ENCODE measurements at regions not wholly inside any gene's neighbourhood (a gene's known extent, or its start where the extent isn't known, plus 50 kb on each side); places are given as distances from the start of the nearest gene placed in this dataset.

DNA sequence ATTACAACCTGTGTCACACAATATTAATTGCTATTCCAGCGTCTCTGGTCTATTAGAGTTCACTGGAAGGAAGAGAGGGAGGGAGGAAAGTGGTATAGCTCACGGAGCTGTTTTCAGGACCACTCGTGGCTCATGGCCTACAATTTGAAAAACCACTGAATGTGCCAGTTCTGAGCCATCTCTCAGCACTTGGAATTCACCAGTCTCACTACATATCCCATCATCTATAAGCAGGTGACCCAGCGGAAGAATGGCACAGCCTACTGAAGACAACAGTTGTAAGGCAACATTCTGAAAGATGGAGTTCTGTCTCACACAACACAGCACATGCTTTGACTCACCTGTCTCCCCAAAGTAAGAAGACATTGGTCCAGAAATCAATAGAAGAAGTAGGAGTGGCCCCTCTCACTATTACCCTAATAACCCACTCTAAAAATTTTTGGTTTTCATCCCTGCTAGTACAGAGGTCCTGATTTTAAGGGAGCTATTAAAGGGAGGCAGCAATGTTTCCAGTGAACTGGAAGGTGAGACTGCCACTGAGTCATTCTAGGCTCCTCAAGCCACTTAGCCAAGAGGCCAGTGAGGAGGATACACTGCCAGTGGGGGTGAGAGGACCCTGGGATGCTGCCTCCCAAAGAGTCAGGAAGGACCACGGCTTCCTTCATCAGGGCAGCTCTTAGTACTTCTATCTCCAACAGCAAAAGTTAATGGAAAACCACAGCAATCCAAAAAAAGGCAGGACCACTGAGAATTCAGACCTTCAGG is 50.0 kb upstream of the DOCK9 start:
- H3K4me2 ChIP-seq (ENCODE audit: extremely low read depth, insufficient read depth, low read length), result no peak overlapping the region
- H3K9me3 ChIP-seq (ENCODE audit: control insufficient read depth, insufficient read depth, low read depth, low read length), result no peaks in the 10 kb centered on the region
- H2AFZ ChIP-seq (ENCODE audit: low read length), result no peak overlapping the region
- no peak overlapping the region for H3K27ac ChIP-seq (ENCODE audit: insufficient read depth, low read length)
- no peak overlapping the region for H3K9ac ChIP-seq (ENCODE audit: insufficient read depth, low read length)
- H3K27me3 ChIP-seq (ENCODE audit: control insufficient read depth, insufficient read depth, low read length), result no peaks in the 10 kb centered on the region
- H4K20me1 ChIP-seq (ENCODE audit: control insufficient read depth, extremely low read depth, insufficient read depth, low read length), result no peaks in the 10 kb centered on the region
- H3K4me1 ChIP-seq (ENCODE audit: control insufficient read depth, extremely low read depth, insufficient read depth, low read length), result no peaks in the 10 kb centered on the region
- no peak for DNase-seq (ENCODE audit: low read depth in 2 of 2)
- H3K36me3 ChIP-seq (ENCODE audit: control insufficient read depth, insufficient read depth, low read length), result no peaks in the 10 kb centered on the region
- H3K4me3 ChIP-seq (replicated peaks in 1 of 4; ENCODE audit: control extremely low read depth in 1 of 4, insufficient read depth in 1 of 4, low read depth in 3 of 4, low read length in 4 of 4), result no peak overlapping the region
- TF ChIP-seq, protein P1, sequence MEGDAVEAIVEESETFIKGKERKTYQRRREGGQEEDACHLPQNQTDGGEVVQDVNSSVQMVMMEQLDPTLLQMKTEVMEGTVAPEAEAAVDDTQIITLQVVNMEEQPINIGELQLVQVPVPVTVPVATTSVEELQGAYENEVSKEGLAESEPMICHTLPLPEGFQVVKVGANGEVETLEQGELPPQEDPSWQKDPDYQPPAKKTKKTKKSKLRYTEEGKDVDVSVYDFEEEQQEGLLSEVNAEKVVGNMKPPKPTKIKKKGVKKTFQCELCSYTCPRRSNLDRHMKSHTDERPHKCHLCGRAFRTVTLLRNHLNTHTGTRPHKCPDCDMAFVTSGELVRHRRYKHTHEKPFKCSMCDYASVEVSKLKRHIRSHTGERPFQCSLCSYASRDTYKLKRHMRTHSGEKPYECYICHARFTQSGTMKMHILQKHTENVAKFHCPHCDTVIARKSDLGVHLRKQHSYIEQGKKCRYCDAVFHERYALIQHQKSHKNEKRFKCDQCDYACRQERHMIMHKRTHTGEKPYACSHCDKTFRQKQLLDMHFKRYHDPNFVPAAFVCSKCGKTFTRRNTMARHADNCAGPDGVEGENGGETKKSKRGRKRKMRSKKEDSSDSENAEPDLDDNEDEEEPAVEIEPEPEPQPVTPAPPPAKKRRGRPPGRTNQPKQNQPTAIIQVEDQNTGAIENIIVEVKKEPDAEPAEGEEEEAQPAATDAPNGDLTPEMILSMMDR (conservative IDR thresholded peaks at IDR 0.05 in 1 of 2, IDR thresholded peaks at IDR 0.05 in 1 of 2; ENCODE audit: low read depth in 1 of 2, low read length in 2 of 2), result no peak
- TF ChIP-seq EZH2 (IDR thresholded peaks at IDR 0.05; ENCODE audit: low read length, missing control alignments), result no peak
- no peaks in the 10 kb centered on the region for H3K79me2 ChIP-seq (ENCODE audit: control insufficient read depth, insufficient read depth, low read length)

DNA sequence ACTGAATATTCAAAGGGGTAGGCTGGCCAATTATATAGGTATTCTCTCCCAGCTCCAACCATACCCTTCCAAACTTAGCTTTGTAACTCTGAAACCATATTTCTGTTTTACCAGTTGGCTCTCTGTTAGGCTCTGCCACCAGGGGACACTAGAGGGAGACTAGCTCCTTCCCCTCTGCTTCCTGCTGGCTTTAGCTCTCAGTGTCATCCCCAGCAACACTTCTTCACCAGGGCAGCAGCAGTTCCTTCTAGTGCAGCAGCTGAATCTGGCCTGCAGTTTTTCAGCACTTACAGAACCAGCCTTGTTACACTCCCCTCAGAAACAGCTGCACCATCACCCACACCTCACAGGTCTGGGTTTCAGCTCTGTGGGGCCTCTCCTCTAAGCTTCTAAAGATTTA is 51.0 kb upstream of the DOCK9 start:
- Histone ChIP-seq H3K36me3 (ENCODE audit: control insufficient read depth, insufficient read depth, low read length) (no peaks in the 10 kb centered on the region), H3K4me2 (ENCODE audit: extremely low read depth, insufficient read depth, low read length) (no peak overlapping the region), H3K79me2 (ENCODE audit: control insufficient read depth, insufficient read depth, low read length) (no peaks in the 10 kb centered on the region), H3K27ac (ENCODE audit: insufficient read depth, low read length) (no peak overlapping the region), H4K20me1 (ENCODE audit: control insufficient read depth, extremely low read depth, insufficient read depth, low read length) (no peaks in the 10 kb centered on the region), H3K4me3 (replicated peaks in 1 of 4; ENCODE audit: control extremely low read depth in 1 of 4, insufficient read depth in 1 of 4, low read depth in 3 of 4, low read length in 4 of 4) (no peak overlapping the region), H3K9ac (ENCODE audit: insufficient read depth, low read length) (no peak overlapping the region), H3K27me3 (ENCODE audit: control insufficient read depth, insufficient read depth, low read length) (no peaks in the 10 kb centered on the region), H3K9me3 (ENCODE audit: control insufficient read depth, insufficient read depth, low read depth, low read length) (no peaks in the 10 kb centered on the region), H2AFZ (ENCODE audit: low read length) (no peak overlapping the region), H3K4me1 (ENCODE audit: control insufficient read depth, extremely low read depth, insufficient read depth, low read length) (no peaks in the 10 kb centered on the region)
- DNase-seq (ENCODE audit: low read depth in 2 of 2), result no peak
- TF ChIP-seq, protein P1 (conservative IDR thresholded peaks at IDR 0.05 in 1 of 2, IDR thresholded peaks at IDR 0.05 in 1 of 2; ENCODE audit: low read depth in 1 of 2, low read length in 2 of 2), result no peak
- no peak for TF ChIP-seq EZH2 (IDR thresholded peaks at IDR 0.05; ENCODE audit: low read length, missing control alignments)

DNA sequence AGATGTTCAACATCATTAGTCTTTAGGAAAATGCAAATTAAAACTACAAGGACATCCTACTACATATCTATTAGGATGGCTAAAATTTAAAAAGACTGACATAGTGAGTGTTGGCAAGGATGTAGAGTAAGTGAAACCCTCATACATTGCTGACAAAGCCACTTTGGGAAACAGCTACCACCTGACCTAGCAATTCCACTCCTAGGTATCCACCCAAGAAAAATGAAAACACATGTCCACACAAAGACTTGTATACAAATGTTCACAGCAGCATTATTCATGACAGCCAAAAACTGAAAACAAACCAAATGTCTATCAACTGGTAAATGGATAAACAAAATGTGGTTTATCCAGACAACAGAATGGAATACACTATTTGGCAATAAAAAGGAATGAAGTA is 51.7 kb upstream of the DOCK9 start:
- no peaks in the 10 kb centered on the region for H3K79me2 ChIP-seq (ENCODE audit: control insufficient read depth, insufficient read depth, low read length)
- no peaks in the 10 kb centered on the region for H3K9me3 ChIP-seq (ENCODE audit: control insufficient read depth, insufficient read depth, low read depth, low read length)
- H3K36me3 ChIP-seq (ENCODE audit: control insufficient read depth, insufficient read depth, low read length), result no peaks in the 10 kb centered on the region
- DNase-seq (ENCODE audit: low read depth in 2 of 2), result no peak
- H3K4me1 ChIP-seq (ENCODE audit: control insufficient read depth, extremely low read depth, insufficient read depth, low read length), result no peaks in the 10 kb centered on the region
- no peak overlapping the region for H3K4me3 ChIP-seq (replicated peaks in 1 of 4; ENCODE audit: control extremely low read depth in 1 of 4, insufficient read depth in 1 of 4, low read depth in 3 of 4, low read length in 4 of 4)
- H3K9ac ChIP-seq (ENCODE audit: insufficient read depth, low read length), result no peak overlapping the region
- H4K20me1 ChIP-seq (ENCODE audit: control insufficient read depth, extremely low read depth, insufficient read depth, low read length), result no peaks in the 10 kb centered on the region
- H3K4me2 ChIP-seq (ENCODE audit: extremely low read depth, insufficient read depth, low read length), result no peak overlapping the region
- no peak overlapping the region for H2AFZ ChIP-seq (ENCODE audit: low read length)
- no peak for TF ChIP-seq EZH2 (IDR thresholded peaks at IDR 0.05; ENCODE audit: low read length, missing control alignments)
- TF ChIP-seq, protein P1 (conservative IDR thresholded peaks at IDR 0.05 in 1 of 2, IDR thresholded peaks at IDR 0.05 in 1 of 2; ENCODE audit: low read depth in 1 of 2, low read length in 2 of 2), result no peak
- no peak overlapping the region for H3K27ac ChIP-seq (ENCODE audit: insufficient read depth, low read length)
- H3K27me3 ChIP-seq (ENCODE audit: control insufficient read depth, insufficient read depth, low read length), result no peaks in the 10 kb centered on the region

Measured in fibroblast of lung (primary cell).